ENCODE measurements at regions not wholly inside any gene's neighbourhood (a gene's known extent, or its start where the extent isn't known, plus 50 kb on each side); places are given as distances from the start of the nearest gene placed in this dataset.

- Histone ChIP-seq H3K9ac (ENCODE audit: insufficient read depth in 1 of 2, low read length in 2 of 2) (no peak overlapping the region), H3K4me1 (ENCODE audit: control insufficient read depth in 5 of 5, insufficient read depth in 5 of 5, low read length in 5 of 5) (no peaks in the 10 kb centered on the region), H3K27ac (ENCODE audit: low read depth in 1 of 2, low read length in 1 of 2) (no peak overlapping the region), H3K4me3 (no peak overlapping the region), H3K36me3 (ENCODE audit: control insufficient read depth in 4 of 4, insufficient read depth in 4 of 4, low read length in 4 of 4) (no peaks in the 10 kb centered on the region), H3K27me3 (ENCODE audit: control insufficient read depth in 3 of 3, insufficient read depth in 3 of 3, low read length in 2 of 3) (no peaks in the 10 kb centered on the region), H3K9me3 (ENCODE audit: control insufficient read depth in 4 of 4, insufficient read depth in 3 of 4, low read length in 3 of 4) (no peaks in the 10 kb centered on the region)
- TF ChIP-seq CTCF (IDR thresholded peaks at IDR 0.05; ENCODE audit: control extremely low read depth, extremely low read depth): no peak
- DNase-seq: no peak
- no peak for ATAC-seq (ENCODE audit: insufficient read depth, low FRiP score)
- WGBS, 2 donors: 84 to 87% methylated on average over 2 of the region's 2 CpGs
Observed at GRCh38 chr10:90213346-90213745, 512.0 kb downstream of the KIF20B start.

GRCh38 chr10:90218846-90219245, 517.5 kb downstream of the KIF20B start:
- H3K4me1 ChIP-seq (ENCODE audit: control insufficient read depth in 5 of 5, insufficient read depth in 5 of 5, low read length in 5 of 5): peaks cover 0 to 13% (median 0%) of the 10 kb centered on the region in 5 donors

GRCh38 chr10:90222372-90222771, 521.0 kb downstream of the KIF20B start:
- Histone ChIP-seq H3K9ac (ENCODE audit: insufficient read depth in 1 of 2, low read length in 2 of 2) (no peak overlapping the region), H3K27ac (ENCODE audit: low read depth in 1 of 2, low read length in 1 of 2) (no peak overlapping the region), H3K36me3 (ENCODE audit: control insufficient read depth in 4 of 4, insufficient read depth in 4 of 4, low read length in 4 of 4) (no peaks in the 10 kb centered on the region), H3K27me3 (ENCODE audit: control insufficient read depth in 3 of 3, insufficient read depth in 3 of 3, low read length in 2 of 3) (no peaks in the 10 kb centered on the region), H3K9me3 (ENCODE audit: control insufficient read depth in 4 of 4, insufficient read depth in 3 of 4, low read length in 3 of 4) (no peaks in the 10 kb centered on the region), H3K4me3 (no peak overlapping the region), H3K4me1 (ENCODE audit: control insufficient read depth in 5 of 5, insufficient read depth in 5 of 5, low read length in 5 of 5) (peaks cover 0 to 13% (median 0%) of the 10 kb centered on the region in 5 donors)
- ATAC-seq (ENCODE audit: insufficient read depth, low FRiP score) (no peak), DNase-seq (peak in 2 of 3 donors; percentile 54 to 60)
- no peak for TF ChIP-seq CTCF (IDR thresholded peaks at IDR 0.05; ENCODE audit: control extremely low read depth, extremely low read depth)
- WGBS, 2 donors: 50 to 69% methylated on average over 4 of the region's 4 CpGs

More at GRCh38 chr10:90218846-90219245, 517.5 kb downstream of the KIF20B start:
- H3K9ac ChIP-seq (ENCODE audit: insufficient read depth in 1 of 2, low read length in 2 of 2): no peak overlapping the region
- no peaks in the 10 kb centered on the region for H3K9me3 ChIP-seq (ENCODE audit: control insufficient read depth in 4 of 4, insufficient read depth in 3 of 4, low read length in 3 of 4)
- H3K27me3 ChIP-seq (ENCODE audit: control insufficient read depth in 3 of 3, insufficient read depth in 3 of 3, low read length in 2 of 3): no peaks in the 10 kb centered on the region
- no peaks in the 10 kb centered on the region for H3K36me3 ChIP-seq (ENCODE audit: control insufficient read depth in 4 of 4, insufficient read depth in 4 of 4, low read length in 4 of 4)
- no peak for TF ChIP-seq CTCF (IDR thresholded peaks at IDR 0.05; ENCODE audit: control extremely low read depth, extremely low read depth)
- no peak overlapping the region for H3K4me3 ChIP-seq
- ATAC-seq (ENCODE audit: insufficient read depth, low FRiP score): no peak
- no peak overlapping the region for H3K27ac ChIP-seq (ENCODE audit: low read depth in 1 of 2, low read length in 1 of 2)
- no peak for DNase-seq

GRCh38 chr10:90222939-90223338, 521.5 kb downstream of the KIF20B start:
- Histone ChIP-seq H3K9ac (ENCODE audit: insufficient read depth in 1 of 2, low read length in 2 of 2) (no peak overlapping the region), H3K4me1 (ENCODE audit: control insufficient read depth in 5 of 5, insufficient read depth in 5 of 5, low read length in 5 of 5) (peaks cover 0 to 13% (median 0%) of the 10 kb centered on the region in 5 donors), H3K36me3 (ENCODE audit: control insufficient read depth in 4 of 4, insufficient read depth in 4 of 4, low read length in 4 of 4) (no peaks in the 10 kb centered on the region), H3K4me3 (no peak overlapping the region), H3K9me3 (ENCODE audit: control insufficient read depth in 4 of 4, insufficient read depth in 3 of 4, low read length in 3 of 4) (no peaks in the 10 kb centered on the region), H3K27ac (ENCODE audit: low read depth in 1 of 2, low read length in 1 of 2) (no peak overlapping the region), H3K27me3 (ENCODE audit: control insufficient read depth in 3 of 3, insufficient read depth in 3 of 3, low read length in 2 of 3) (no peaks in the 10 kb centered on the region)
- ATAC-seq (ENCODE audit: insufficient read depth, low FRiP score): no peak
- TF ChIP-seq CTCF (IDR thresholded peaks at IDR 0.05; ENCODE audit: control extremely low read depth, extremely low read depth): no peak
- DNase-seq: no peak
- 73 to 78% methylated on average over 5 of the region's 5 CpGs for WGBS, 2 donors
